ENCODE measurements at regions not wholly inside any gene's neighbourhood (a gene's known extent, or its start where the extent isn't known, plus 50 kb on each side); places are given as distances from the start of the nearest gene placed in this dataset.
A peak's percentile ranks its signal among the peaks of the same experiment; 100 is the strongest.
"Not testable (repeated sequence)": the region's sequence is repeated elsewhere in the genome, so short reads cannot be mapped to it uniquely, and the experiment has no call there.

DNA sequence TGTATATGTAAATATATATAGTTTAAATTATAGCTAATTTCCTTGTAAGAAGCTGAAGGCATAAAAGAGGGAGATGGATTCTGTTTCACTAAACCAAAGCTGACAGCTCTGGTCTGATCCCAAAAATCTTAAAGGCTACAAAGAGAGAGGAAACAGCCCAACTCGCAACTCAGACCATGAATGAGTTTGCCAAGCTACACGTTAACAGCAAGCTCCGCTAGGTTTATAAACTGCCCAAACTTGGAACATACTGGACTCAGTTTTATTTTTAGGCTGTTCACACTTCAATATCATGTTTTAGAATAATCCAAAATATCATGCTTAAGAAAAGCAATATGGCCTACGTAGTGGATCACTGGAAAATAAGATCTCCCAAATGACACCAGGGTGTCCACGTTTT lies 318.3 kb upstream of the RPS23 start:
- DNase-seq: no peak

DNA sequence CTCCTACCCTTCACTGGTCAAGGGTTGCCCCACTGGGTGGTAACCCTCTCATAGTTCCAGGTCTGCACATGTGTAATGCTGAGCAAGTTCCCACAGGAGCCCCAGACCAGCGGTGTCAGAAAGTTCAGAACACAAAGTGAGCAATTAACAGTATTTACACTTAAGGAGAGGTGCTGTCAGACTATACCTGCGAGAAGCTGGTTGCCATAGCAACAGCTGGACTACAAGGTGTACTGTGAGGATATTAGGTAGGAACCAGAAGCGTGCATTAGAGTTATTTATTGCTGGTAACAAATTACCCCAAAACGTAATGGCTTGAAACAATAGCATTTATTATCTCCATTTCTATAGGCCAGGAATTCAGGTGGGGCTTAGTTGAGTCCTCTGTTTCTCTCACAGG lies 317.0 kb upstream of the RPS23 start:
- DNase-seq: no peak

GRCh38 chr5:82594097-82594496 lies 315.9 kb upstream of the RPS23 start:
- peak; percentile 22 for DNase-seq

- DNase-seq: peak; percentile 21
These were observed 315.3 kb upstream of the RPS23 start for GRCh38 chr5:82593481-82593880.

DNA sequence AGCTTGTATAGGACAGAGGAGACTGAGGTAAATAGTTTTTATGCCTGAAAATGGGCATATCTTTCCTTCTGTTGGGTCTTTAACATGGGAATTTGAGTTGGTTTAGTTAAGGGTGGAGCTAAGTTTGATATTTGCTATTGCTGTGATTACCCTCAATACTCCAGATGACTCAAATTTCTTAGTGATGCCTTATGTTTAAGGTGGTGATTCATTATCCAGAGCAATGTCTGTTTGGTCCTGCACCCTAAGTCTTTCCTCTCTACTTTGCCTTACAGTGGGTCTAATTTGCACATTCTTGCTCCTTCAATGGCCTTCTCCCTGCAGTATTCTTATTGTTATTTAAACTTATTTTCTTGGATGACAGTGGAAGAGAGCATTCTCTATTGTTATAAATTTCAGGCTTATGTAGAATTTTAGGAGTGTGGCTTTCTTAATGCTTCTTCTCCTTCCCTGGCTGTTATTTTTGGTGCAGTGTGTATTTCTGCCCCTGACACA lies 312.9 kb upstream of the RPS23 start:
- no peak for DNase-seq

DNA sequence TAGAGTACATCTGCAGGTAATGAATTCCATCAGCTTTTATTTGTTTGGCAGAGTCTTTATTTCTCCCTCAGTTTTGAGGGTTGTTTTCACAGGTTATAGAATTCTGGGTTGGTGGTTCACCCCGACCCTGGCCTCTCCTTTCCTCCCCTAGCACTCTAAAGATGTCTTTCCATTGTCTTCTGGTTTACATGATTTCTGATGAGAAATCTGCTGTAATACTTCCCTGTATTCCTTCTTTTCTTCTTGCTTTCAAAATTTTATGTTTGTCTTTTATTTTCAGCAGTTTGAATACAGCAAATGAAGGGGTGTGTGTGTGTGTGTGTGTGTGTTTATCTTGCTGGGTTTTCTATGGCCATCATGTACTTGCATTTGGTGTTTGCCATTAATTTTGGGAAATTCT lies 312.0 kb upstream of the RPS23 start:
- no peak for DNase-seq

GRCh38 chr5:82586661-82587310 lies 308.6 kb upstream of the RPS23 start:
- DNase-seq: no peak

- DNase-seq: no peak
These were observed 308.0 kb upstream of the RPS23 start for GRCh38 chr5:82586181-82586580.

GRCh38 chr5:82584631-82585030 lies 306.5 kb upstream of the RPS23 start:
- no peak for DNase-seq

DNA sequence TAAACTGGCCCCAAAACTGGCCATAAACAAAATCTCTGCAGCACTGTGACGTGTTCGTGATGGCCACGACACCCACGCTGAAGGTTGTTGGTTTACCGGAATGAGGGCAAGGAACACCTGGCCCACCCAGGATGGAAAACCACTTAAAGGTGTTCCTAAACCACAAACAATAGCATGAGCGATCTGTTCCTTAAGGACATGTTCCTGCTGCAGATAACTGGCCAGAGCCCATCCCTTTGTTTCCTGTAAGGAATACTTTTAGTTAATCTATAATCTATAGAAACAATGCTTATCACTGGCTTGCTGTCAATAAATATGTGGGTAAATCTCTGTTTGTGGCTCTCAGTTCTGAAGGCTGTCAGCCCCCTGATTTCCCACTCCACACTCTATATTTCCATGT lies 305.2 kb upstream of the RPS23 start:
- DNase-seq: not testable (repeated sequence)

- DNase-seq: no peak
These were observed 286.8 kb upstream of the RPS23 start for GRCh38 chr5:82564963-82565362.

- DNase-seq: no peak
These were observed 285.6 kb upstream of the RPS23 start for GRCh38 chr5:82563745-82564144.

DNA sequence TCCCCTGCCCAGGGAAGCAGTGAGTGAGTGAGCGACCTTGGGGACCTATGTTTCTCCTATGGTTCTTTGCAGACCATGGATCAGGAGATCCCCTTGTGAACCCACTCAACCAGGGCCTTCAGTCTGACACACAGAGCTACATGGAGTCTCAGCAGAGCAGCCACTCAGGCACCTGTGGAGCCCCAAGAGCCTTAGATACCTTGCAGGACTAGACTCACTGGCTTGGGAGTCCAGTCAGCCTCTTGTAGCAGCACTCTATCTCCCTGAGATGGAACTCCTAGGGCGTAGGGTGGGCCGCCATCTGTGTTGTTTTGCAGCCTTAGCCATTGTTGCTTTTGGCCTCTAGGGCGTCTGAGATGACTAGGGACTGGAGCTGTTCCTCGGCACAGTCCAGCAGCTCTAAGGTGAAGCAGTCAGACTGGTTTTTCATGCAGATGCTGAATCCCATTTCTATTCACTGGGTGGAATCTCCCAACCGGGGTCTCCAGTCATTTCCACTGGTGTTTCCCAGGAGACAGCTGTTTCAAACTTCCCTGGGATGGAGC lies 284.6 kb upstream of the RPS23 start:
- no peak for DNase-seq

GRCh38 chr5:82561797-82562196 lies 283.6 kb upstream of the RPS23 start:
- DNase-seq: no peak

DNA sequence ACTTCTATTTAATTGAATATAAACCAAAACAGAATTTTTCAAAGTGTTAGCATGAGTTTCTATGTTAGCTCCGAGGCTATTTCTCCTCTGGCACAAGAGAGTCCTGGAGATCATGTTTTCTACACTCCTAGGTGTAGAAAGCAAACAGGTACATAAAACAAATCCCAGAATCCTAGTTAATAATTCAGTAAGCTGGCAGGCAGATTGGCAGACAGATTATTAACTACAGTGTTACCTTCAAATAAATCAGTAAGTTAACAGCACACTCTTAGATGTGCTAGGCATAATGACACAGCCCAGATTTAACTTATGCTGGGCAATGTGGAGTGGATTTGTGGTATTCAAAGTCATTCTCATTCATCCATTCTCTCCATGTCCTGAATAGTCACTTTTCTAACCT lies 282.8 kb upstream of the RPS23 start:
- no peak for DNase-seq

DNA sequence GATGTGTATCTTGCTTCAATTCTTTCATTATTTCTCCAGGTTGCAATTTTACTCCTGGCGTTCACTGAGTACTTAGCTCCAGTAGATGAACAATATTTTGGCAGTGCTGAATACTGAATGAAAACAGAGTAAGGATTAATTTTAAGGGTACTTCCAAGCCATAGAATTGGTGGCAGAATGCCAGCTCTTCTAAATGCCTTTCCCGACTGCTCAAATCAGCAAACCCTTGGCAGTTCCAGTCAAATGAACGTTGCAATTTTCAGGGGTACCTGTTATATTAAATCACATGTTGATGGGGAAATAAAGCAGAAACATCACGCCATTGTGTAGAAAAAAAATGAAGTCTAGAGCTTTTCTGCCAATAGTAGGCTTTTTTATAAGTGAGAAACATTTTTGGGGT lies 282.4 kb upstream of the RPS23 start:
- no peak for DNase-seq

- no peak for DNase-seq
These were observed 273.8 kb upstream of the RPS23 start for GRCh38 chr5:82551840-82552385.

GRCh38 chr5:82551192-82551591 lies 273.0 kb upstream of the RPS23 start:
- DNase-seq: no peak

GRCh38 chr5:82549263-82549662 lies 271.1 kb upstream of the RPS23 start:
- peak; percentile 38 for DNase-seq

- DNase-seq: no peak
These were observed 265.9 kb upstream of the RPS23 start for GRCh38 chr5:82544004-82544403.

- DNase-seq: no peak
These were observed 262.1 kb upstream of the RPS23 start for GRCh38 chr5:82540301-82540700.

DNA sequence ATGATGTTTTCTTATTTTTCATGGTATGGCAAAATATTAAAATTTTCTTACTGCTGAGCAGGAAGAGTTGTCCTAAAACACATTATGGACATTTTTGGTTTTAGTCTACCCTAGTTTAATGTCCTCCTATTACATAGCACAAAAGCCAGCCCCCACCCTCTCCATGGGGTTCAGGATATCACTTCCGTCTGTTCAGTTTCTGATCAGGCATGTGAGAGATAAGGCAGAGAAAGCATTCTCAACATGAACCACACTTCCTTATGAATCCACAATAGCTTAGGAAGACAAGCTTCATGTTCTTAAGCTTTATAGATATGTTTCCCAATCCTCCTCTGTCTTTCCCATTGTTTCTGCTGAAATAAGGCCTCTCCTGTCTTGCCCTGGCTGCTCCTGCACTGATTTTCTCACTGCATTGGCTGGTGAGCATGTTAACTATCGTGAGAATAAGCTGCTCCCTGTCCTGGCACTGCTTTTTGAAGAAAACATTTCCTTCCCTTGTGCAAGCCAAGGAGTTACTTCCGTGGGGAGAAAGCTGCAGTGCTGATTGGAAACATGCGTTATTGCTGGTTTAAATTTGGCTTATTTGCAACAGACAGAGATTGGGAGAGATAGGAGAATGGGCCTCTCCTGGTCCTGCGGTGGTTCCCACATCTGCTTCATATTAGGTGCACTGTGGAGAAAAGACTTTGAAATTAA lies 260.3 kb upstream of the RPS23 start:
- peak; percentile 34 for DNase-seq

DNA sequence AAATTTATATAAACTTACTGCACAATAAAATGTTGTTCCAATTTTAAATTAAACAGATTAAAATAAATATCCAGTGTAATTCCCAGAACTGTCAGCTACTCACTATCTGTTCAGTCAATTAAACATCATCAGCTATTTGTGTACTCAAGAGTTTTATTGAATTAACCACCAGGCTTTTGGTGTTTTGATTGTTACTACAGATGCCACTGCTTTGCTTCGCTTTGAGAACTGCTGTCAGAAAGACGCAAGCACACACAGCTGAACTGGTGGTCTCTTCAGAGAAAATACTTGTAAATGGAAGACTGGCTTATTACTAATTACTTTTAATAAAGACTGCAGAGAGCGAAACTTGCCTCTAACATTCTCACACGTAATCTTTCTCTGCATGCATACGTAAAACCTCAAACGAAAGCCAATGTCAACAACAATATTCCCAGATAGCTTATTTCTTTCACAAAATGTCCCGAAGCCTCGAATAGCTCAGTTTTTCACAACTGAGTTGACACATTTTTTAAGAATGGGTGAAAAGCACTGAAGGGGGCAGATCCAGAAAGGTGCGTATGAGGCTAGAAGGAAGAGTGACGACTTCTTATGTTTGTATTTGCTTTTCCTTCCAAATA lies 259.6 kb upstream of the RPS23 start:
- no peak for DNase-seq
